ENCODE measurements at regions not wholly inside any gene's neighbourhood (a gene's known extent, or its start where the extent isn't known, plus 50 kb on each side); places are given as distances from the start of the nearest gene placed in this dataset.

DNA sequence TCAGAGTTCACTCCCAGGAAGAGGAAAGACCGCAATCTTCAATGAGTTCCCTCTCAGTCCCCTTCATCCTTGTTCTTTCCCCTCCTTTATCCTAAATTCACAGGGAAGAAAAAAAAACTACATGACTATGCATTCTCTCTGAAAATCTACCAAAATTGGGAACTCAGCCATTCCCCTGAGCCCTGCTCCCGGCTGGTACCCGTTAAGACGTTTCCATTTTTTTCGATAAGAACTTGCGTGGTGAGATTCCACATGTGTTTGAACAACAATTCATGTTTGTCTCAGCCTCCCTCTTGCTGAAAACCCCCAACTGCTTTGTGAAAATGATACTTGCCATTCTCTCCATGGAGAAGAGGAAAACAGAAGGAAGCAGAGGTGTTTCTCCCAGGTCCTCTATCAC lies 318.7 kb upstream of the ID2 start:
- no peak for TF ChIP-seq CTCF (IDR thresholded peaks at IDR 0.05)
- Mint-ChIP-seq H3K36me3 (ENCODE audit: unreplicated experiment) (no peaks in the 10 kb centered on the region), H3K9me3 (ENCODE audit: unreplicated experiment) (no peaks in the 10 kb centered on the region), H3K27me3 (ENCODE audit: unreplicated experiment) (peaks cover 6% of the 10 kb centered on the region), H3K4me3 (ENCODE audit: unreplicated experiment) (no peak overlapping the region), H3K4me1 (ENCODE audit: unreplicated experiment) (no peaks in the 10 kb centered on the region), H3K27ac (ENCODE audit: unreplicated experiment) (no peak overlapping the region)
- DNase-seq (ENCODE audit: extremely low spot score, unreplicated experiment): no peak

GRCh38 chr2:8364668-8365067 lies 317.2 kb upstream of the ID2 start:
- H3K4me1 Mint-ChIP-seq (ENCODE audit: unreplicated experiment): no peaks in the 10 kb centered on the region
- no peaks in the 10 kb centered on the region for H3K36me3 Mint-ChIP-seq (ENCODE audit: unreplicated experiment)
- H3K4me3 Mint-ChIP-seq (ENCODE audit: unreplicated experiment): no peak overlapping the region
- H3K27ac Mint-ChIP-seq (ENCODE audit: unreplicated experiment): no peak overlapping the region
- no peaks in the 10 kb centered on the region for H3K9me3 Mint-ChIP-seq (ENCODE audit: unreplicated experiment)
- peaks cover 6% of the 10 kb centered on the region for H3K27me3 Mint-ChIP-seq (ENCODE audit: unreplicated experiment)
- TF ChIP-seq CTCF (IDR thresholded peaks at IDR 0.05): no peak
- no peak for DNase-seq (ENCODE audit: extremely low spot score, unreplicated experiment)

- no peak for DNase-seq (ENCODE audit: extremely low spot score, unreplicated experiment)
- no peak for TF ChIP-seq CTCF (IDR thresholded peaks at IDR 0.05)
- Mint-ChIP-seq H3K4me1 (ENCODE audit: unreplicated experiment) (no peaks in the 10 kb centered on the region), H3K27ac (ENCODE audit: unreplicated experiment) (no peak overlapping the region), H3K4me3 (ENCODE audit: unreplicated experiment) (no peak overlapping the region), H3K27me3 (ENCODE audit: unreplicated experiment) (peaks cover 6% of the 10 kb centered on the region), H3K36me3 (ENCODE audit: unreplicated experiment) (no peaks in the 10 kb centered on the region), H3K9me3 (ENCODE audit: unreplicated experiment) (no peaks in the 10 kb centered on the region)
Measured at GRCh38 chr2:8365331-8365910, 316.4 kb upstream of the ID2 start.

DNA sequence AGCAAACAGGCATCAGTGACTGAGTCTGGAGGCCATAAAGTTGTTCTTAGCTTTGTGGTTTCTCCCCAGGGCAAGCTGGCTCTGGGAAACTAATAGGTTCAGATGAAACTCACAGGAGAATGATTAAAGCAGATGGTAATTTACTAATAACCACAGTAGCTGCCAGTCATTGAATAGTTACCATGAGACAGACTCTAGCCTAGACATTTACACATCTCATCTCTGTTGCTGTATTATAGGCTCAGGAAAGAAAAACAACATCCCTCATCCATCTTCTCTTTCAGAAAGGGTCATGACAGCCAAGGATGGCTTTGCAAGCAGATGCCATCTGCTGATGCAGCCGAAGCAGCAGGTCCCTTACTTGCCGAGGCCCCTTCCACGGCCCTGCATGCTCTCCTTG lies 314.0 kb upstream of the ID2 start:
- DNase-seq (ENCODE audit: extremely low spot score, unreplicated experiment): no peak
- H3K4me1 Mint-ChIP-seq (ENCODE audit: unreplicated experiment): no peaks in the 10 kb centered on the region
- no peak for TF ChIP-seq CTCF (IDR thresholded peaks at IDR 0.05)
- H3K4me3 Mint-ChIP-seq (ENCODE audit: unreplicated experiment): no peak overlapping the region
- H3K27me3 Mint-ChIP-seq (ENCODE audit: unreplicated experiment): no peaks in the 10 kb centered on the region
- H3K27ac Mint-ChIP-seq (ENCODE audit: unreplicated experiment): no peak overlapping the region
- no peaks in the 10 kb centered on the region for H3K36me3 Mint-ChIP-seq (ENCODE audit: unreplicated experiment)
- no peaks in the 10 kb centered on the region for H3K9me3 Mint-ChIP-seq (ENCODE audit: unreplicated experiment)

DNA sequence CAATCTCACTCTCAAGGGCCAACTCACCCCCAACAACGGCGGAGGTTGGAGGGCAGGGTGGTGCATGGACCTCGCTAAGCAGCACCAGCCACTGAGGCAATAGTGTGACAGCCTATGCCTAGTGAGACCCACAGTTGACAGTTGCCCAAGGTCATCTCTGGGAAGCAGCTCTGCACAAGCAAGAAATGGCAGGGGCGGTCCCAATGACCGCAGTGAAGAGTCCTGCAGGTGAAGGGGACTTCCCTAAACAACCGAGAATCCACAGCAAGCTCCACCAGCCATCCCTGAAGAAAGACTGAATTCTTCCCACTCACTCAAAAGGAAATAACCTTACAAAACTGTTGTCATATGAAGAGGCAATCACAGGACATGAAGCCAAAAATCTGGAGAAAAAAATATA lies 313.4 kb upstream of the ID2 start:
- Mint-ChIP-seq H3K9me3 (ENCODE audit: unreplicated experiment) (no peaks in the 10 kb centered on the region), H3K4me1 (ENCODE audit: unreplicated experiment) (no peaks in the 10 kb centered on the region), H3K27me3 (ENCODE audit: unreplicated experiment) (no peaks in the 10 kb centered on the region), H3K4me3 (ENCODE audit: unreplicated experiment) (no peak overlapping the region), H3K36me3 (ENCODE audit: unreplicated experiment) (no peaks in the 10 kb centered on the region), H3K27ac (ENCODE audit: unreplicated experiment) (no peak overlapping the region)
- DNase-seq (ENCODE audit: extremely low spot score, unreplicated experiment): no peak
- no peak for TF ChIP-seq CTCF (IDR thresholded peaks at IDR 0.05)
